ENCODE measurements at regions not wholly inside any gene's neighbourhood (a gene's known extent, or its start where the extent isn't known, plus 50 kb on each side); places are given as distances from the start of the nearest gene placed in this dataset.

GRCh38 chr3:102215166-102215565 lies 219.6 kb upstream of the ZPLD1 start:
- H3K79me2 ChIP-seq (ENCODE audit: control insufficient read depth, insufficient read depth, low read length): no peaks in the 10 kb centered on the region
- H3K9me3 ChIP-seq (ENCODE audit: control insufficient read depth, insufficient read depth, low read depth, low read length): no peaks in the 10 kb centered on the region
- TF ChIP-seq EZH2 (IDR thresholded peaks at IDR 0.05; ENCODE audit: low read length, missing control alignments): no peak
- TF ChIP-seq, protein P1, sequence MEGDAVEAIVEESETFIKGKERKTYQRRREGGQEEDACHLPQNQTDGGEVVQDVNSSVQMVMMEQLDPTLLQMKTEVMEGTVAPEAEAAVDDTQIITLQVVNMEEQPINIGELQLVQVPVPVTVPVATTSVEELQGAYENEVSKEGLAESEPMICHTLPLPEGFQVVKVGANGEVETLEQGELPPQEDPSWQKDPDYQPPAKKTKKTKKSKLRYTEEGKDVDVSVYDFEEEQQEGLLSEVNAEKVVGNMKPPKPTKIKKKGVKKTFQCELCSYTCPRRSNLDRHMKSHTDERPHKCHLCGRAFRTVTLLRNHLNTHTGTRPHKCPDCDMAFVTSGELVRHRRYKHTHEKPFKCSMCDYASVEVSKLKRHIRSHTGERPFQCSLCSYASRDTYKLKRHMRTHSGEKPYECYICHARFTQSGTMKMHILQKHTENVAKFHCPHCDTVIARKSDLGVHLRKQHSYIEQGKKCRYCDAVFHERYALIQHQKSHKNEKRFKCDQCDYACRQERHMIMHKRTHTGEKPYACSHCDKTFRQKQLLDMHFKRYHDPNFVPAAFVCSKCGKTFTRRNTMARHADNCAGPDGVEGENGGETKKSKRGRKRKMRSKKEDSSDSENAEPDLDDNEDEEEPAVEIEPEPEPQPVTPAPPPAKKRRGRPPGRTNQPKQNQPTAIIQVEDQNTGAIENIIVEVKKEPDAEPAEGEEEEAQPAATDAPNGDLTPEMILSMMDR (conservative IDR thresholded peaks at IDR 0.05 in 1 of 2, IDR thresholded peaks at IDR 0.05 in 1 of 2; ENCODE audit: low read depth in 1 of 2, low read length in 2 of 2): no peak
- no peaks in the 10 kb centered on the region for H3K4me1 ChIP-seq (ENCODE audit: control insufficient read depth, extremely low read depth, insufficient read depth, low read length)
- no peaks in the 10 kb centered on the region for H3K36me3 ChIP-seq (ENCODE audit: control insufficient read depth, insufficient read depth, low read length)
- no peak overlapping the region for H3K9ac ChIP-seq (ENCODE audit: insufficient read depth, low read length)
- H3K27me3 ChIP-seq (ENCODE audit: control insufficient read depth, insufficient read depth, low read length): no peaks in the 10 kb centered on the region
- H2AFZ ChIP-seq (ENCODE audit: low read length): no peak overlapping the region
- DNase-seq (ENCODE audit: low read depth in 2 of 2): no peak
- H4K20me1 ChIP-seq (ENCODE audit: control insufficient read depth, extremely low read depth, insufficient read depth, low read length): no peaks in the 10 kb centered on the region
- no peak overlapping the region for H3K4me2 ChIP-seq (ENCODE audit: extremely low read depth, insufficient read depth, low read length)
- H3K27ac ChIP-seq (ENCODE audit: insufficient read depth, low read length): no peak overlapping the region
- H3K4me3 ChIP-seq (replicated peaks in 1 of 4; ENCODE audit: control extremely low read depth in 1 of 4, insufficient read depth in 1 of 4, low read depth in 3 of 4, low read length in 4 of 4): no peak overlapping the region

GRCh38 chr3:102223132-102223531 lies 211.7 kb upstream of the ZPLD1 start:
- H3K27me3 ChIP-seq (ENCODE audit: control insufficient read depth, insufficient read depth, low read length): no peaks in the 10 kb centered on the region
- no peaks in the 10 kb centered on the region for H4K20me1 ChIP-seq (ENCODE audit: control insufficient read depth, extremely low read depth, insufficient read depth, low read length)
- H3K79me2 ChIP-seq (ENCODE audit: control insufficient read depth, insufficient read depth, low read length): no peaks in the 10 kb centered on the region
- no peak overlapping the region for H3K9ac ChIP-seq (ENCODE audit: insufficient read depth, low read length)
- no peaks in the 10 kb centered on the region for H3K4me1 ChIP-seq (ENCODE audit: control insufficient read depth, extremely low read depth, insufficient read depth, low read length)
- no peaks in the 10 kb centered on the region for H3K9me3 ChIP-seq (ENCODE audit: control insufficient read depth, insufficient read depth, low read depth, low read length)
- H2AFZ ChIP-seq (ENCODE audit: low read length): no peak overlapping the region
- H3K4me2 ChIP-seq (ENCODE audit: extremely low read depth, insufficient read depth, low read length): no peak overlapping the region
- H3K4me3 ChIP-seq (replicated peaks in 1 of 4; ENCODE audit: control extremely low read depth in 1 of 4, insufficient read depth in 1 of 4, low read depth in 3 of 4, low read length in 4 of 4): no peak overlapping the region
- no peak overlapping the region for H3K27ac ChIP-seq (ENCODE audit: insufficient read depth, low read length)
- no peak for DNase-seq (ENCODE audit: low read depth in 2 of 2)
- no peak for TF ChIP-seq EZH2 (IDR thresholded peaks at IDR 0.05; ENCODE audit: low read length, missing control alignments)
- TF ChIP-seq, protein P1 (conservative IDR thresholded peaks at IDR 0.05 in 1 of 2, IDR thresholded peaks at IDR 0.05 in 1 of 2; ENCODE audit: low read depth in 1 of 2, low read length in 2 of 2): no peak
- H3K36me3 ChIP-seq (ENCODE audit: control insufficient read depth, insufficient read depth, low read length): no peaks in the 10 kb centered on the region

DNA sequence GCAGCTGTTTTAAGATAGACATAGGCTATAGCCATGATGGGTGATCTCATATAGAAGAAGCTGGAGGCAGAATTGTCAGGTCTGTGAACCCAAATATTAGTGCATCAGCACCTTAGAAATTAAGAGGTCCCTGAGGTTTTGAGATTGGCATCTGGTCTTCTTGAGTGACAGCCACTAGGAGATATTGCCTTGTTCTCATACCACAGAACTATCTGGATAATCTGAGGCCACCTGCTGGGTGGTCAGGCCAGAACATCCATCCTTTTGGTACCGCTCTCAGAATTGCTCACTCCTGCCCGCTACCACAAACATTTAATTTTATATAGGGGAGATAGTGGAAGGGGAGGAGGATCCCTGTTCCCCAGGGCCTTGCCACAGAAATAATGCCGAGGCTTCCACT lies 210.6 kb upstream of the ZPLD1 start:
- H3K4me2 ChIP-seq (ENCODE audit: extremely low read depth, insufficient read depth, low read length): no peak overlapping the region
- H3K27ac ChIP-seq (ENCODE audit: insufficient read depth, low read length): no peak overlapping the region
- H3K79me2 ChIP-seq (ENCODE audit: control insufficient read depth, insufficient read depth, low read length): no peaks in the 10 kb centered on the region
- TF ChIP-seq EZH2 (IDR thresholded peaks at IDR 0.05; ENCODE audit: low read length, missing control alignments): no peak
- TF ChIP-seq, protein P1 (conservative IDR thresholded peaks at IDR 0.05 in 1 of 2, IDR thresholded peaks at IDR 0.05 in 1 of 2; ENCODE audit: low read depth in 1 of 2, low read length in 2 of 2): peak; percentile 28 to 42
- no peaks in the 10 kb centered on the region for H3K9me3 ChIP-seq (ENCODE audit: control insufficient read depth, insufficient read depth, low read depth, low read length)
- no peaks in the 10 kb centered on the region for H3K36me3 ChIP-seq (ENCODE audit: control insufficient read depth, insufficient read depth, low read length)
- H3K4me3 ChIP-seq (replicated peaks in 1 of 4; ENCODE audit: control extremely low read depth in 1 of 4, insufficient read depth in 1 of 4, low read depth in 3 of 4, low read length in 4 of 4): no peak overlapping the region
- H2AFZ ChIP-seq (ENCODE audit: low read length): no peak overlapping the region
- H3K4me1 ChIP-seq (ENCODE audit: control insufficient read depth, extremely low read depth, insufficient read depth, low read length): no peaks in the 10 kb centered on the region
- DNase-seq (ENCODE audit: low read depth in 2 of 2): peak; percentile 41 to 44
- no peaks in the 10 kb centered on the region for H4K20me1 ChIP-seq (ENCODE audit: control insufficient read depth, extremely low read depth, insufficient read depth, low read length)
- no peaks in the 10 kb centered on the region for H3K27me3 ChIP-seq (ENCODE audit: control insufficient read depth, insufficient read depth, low read length)
- H3K9ac ChIP-seq (ENCODE audit: insufficient read depth, low read length): no peak overlapping the region

Measured in fibroblast of lung (primary cell).